ENCODE measurements at regions not wholly inside any gene's neighbourhood (a gene's known extent, or its start where the extent isn't known, plus 50 kb on each side); places are given as distances from the start of the nearest gene placed in this dataset.

GRCh38 chr2:153567367-153567766 lies 88.8 kb upstream of the RPRM start:
- no peak for TF ChIP-seq CTCF (IDR thresholded peaks at IDR 0.05)
- TF ChIP-seq POLR2A (IDR thresholded peaks at IDR 0.05), result no peak
